Spleen (tissue), 7 donors: ENCODE measurements at regions not wholly inside any gene's neighbourhood (a gene's known extent, or its start where the extent isn't known, plus 50 kb on each side); places are given as distances from the start of the nearest gene placed in this dataset.

Experiments
- POLR2A ChIP-seq, 3 donors: fragments of 450-650 bp; IDR thresholded peaks; one replicate each; pipeline ENCODE4 v1.5.1; 2017; ENCODE audit warnings: antibody characterized with exemption in 3 of 3, mild to moderate bottlenecking in 1 of 3
- TF ChIP-seq, protein P1 (sequence below), 11 experiments: fragments of 200-600 bp in 7 of 11; fragments of 450-650 bp in 4 of 11; sonication (generic) in 4 of 11; IDR thresholded peaks in 8 of 11; conservative IDR thresholded peaks in 3 of 11; 1 replicate in 7 of 11; 2 replicates in 4 of 11; pipeline versions ENCODE4 v1.4.0 to v1.8.0; 2016 to 2021; ENCODE audit warnings: antibody characterized with exemption in 11 of 11, inconsistent platforms in 4 of 11, mild to moderate bottlenecking in 1 of 11
- donor health status: DM: no; HTN: no; CAD: no; lungs with moderate emphysema.
- donor health status: DM: no; HTN: no; CAD: no.
- donor health status: DM: no; HTN: no; CAD: no.

DNA sequence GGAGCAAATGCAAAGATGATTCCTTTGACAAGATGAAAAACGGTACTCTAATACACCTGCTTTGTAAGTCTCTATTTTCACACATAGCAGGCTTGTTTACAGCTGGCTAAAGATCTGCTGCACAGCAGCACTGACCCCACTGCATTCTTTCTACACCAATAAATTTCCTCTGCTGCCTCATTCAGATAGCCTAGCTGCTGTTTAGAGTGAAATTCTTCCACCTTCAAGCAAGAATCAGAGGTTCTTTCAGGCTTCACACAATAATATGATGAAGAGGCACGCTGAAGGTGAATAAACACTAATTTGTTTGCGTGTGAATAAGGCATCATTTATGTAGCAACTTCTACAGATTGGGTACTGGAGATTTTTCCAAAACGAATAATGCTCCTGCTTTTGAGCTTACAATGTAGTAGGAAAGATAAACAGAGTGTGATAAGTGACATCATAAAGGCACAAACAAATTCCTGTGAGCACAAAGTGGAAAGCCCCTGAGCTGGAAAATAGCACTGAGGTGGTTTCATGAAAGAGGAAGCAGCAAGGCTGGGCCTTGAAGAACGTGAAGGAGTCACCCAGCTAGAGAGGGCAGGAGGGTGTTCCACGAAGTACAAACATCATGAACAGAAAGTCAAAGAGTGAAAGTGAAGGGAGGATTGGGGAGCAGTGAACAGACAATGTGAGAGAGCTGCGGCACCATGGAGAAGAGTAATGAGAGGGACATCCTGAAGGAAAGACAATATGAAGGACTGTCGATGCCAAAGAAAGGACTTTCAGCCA is 543.4 kb downstream of the CD83 start:
- no peak for TF ChIP-seq POLR2A (IDR thresholded peaks at IDR 0.05)
- TF ChIP-seq, protein P1, sequence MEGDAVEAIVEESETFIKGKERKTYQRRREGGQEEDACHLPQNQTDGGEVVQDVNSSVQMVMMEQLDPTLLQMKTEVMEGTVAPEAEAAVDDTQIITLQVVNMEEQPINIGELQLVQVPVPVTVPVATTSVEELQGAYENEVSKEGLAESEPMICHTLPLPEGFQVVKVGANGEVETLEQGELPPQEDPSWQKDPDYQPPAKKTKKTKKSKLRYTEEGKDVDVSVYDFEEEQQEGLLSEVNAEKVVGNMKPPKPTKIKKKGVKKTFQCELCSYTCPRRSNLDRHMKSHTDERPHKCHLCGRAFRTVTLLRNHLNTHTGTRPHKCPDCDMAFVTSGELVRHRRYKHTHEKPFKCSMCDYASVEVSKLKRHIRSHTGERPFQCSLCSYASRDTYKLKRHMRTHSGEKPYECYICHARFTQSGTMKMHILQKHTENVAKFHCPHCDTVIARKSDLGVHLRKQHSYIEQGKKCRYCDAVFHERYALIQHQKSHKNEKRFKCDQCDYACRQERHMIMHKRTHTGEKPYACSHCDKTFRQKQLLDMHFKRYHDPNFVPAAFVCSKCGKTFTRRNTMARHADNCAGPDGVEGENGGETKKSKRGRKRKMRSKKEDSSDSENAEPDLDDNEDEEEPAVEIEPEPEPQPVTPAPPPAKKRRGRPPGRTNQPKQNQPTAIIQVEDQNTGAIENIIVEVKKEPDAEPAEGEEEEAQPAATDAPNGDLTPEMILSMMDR (IDR thresholded peaks at IDR 0.05 in 8 of 11, conservative IDR thresholded peaks at IDR 0.05 in 3 of 11), result no peak
